ENCODE measurements at regions not wholly inside any gene's neighbourhood (a gene's known extent, or its start where the extent isn't known, plus 50 kb on each side); places are given as distances from the start of the nearest gene placed in this dataset.

DNA sequence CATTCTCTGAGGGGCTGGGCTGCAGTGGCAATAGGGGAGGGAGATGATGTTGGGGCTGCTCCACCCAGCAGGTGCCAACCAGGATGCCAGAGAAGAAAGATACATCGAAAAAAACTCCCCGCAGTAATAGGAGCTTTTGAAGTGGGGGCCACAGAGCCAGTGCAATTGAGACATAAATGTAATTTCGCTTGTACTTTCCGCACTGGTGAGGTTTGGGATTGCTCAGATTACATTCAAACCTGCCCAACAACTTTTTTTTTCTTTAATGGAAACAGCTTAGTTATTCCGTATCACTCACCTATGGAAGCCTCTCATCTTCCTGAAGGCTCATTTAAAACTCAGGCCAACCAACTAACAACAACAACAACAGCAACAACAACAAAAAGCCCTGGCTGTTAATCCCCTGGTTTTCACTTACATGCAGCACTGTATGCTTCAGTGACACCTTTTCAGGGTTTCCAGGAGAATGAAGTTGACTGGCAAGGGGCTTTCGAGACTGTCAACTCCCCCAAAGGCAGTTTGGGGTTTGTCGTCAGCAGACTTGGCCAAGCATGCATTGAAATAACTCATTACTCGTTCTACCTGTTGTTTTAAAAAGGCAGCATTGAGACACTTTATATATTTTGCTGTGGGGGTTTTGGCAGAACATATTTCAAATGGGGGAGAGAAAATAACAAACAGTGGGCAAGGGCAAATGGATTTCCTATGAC is 163.8 kb downstream of the EBLN2 start (continued):
- TF ChIP-seq, protein P1, sequence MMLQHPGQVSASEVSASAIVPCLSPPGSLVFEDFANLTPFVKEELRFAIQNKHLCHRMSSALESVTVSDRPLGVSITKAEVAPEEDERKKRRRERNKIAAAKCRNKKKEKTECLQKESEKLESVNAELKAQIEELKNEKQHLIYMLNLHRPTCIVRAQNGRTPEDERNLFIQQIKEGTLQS (CRISPR knock-in tag; conservative IDR thresholded peaks at IDR 0.05) = no peak
- TF ChIP-seq, protein P2, sequence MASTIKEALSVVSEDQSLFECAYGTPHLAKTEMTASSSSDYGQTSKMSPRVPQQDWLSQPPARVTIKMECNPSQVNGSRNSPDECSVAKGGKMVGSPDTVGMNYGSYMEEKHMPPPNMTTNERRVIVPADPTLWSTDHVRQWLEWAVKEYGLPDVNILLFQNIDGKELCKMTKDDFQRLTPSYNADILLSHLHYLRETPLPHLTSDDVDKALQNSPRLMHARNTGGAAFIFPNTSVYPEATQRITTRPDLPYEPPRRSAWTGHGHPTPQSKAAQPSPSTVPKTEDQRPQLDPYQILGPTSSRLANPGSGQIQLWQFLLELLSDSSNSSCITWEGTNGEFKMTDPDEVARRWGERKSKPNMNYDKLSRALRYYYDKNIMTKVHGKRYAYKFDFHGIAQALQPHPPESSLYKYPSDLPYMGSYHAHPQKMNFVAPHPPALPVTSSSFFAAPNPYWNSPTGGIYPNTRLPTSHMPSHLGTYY (CRISPR knock-in tag; IDR thresholded peaks at IDR 0.05) = no peak
- TF ChIP-seq, protein P3, sequence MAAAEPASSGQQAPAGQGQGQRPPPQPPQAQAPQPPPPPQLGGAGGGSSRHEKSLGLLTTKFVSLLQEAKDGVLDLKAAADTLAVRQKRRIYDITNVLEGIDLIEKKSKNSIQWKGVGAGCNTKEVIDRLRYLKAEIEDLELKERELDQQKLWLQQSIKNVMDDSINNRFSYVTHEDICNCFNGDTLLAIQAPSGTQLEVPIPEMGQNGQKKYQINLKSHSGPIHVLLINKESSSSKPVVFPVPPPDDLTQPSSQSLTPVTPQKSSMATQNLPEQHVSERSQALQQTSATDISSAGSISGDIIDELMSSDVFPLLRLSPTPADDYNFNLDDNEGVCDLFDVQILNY (CRISPR knock-in tag; IDR thresholded peaks at IDR 0.05) = no peak

DNA sequence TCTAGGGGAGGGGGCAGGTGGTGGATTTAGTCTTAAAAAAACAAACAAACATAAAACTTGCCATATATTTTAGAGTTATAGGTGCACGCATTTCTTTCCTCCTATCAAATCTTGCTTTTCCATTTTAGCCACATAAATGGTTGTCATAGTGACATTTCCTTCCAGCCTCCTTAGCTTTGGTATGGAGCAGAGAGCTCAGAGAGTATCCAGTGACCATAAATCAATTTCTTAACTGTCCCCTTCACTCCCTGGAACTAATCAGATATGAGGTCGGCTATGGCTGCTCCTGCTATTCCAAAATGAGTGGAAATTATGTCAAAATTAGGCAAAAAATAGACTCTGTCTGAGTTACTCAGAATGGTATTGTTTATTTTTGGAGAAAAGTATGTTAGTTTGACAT is 164.5 kb downstream of the EBLN2 start:
- H3K27me3 Mint-ChIP-seq (ENCODE audit: low read depth) = no peaks in the 10 kb centered on the region
- TF ChIP-seq, protein P4, sequence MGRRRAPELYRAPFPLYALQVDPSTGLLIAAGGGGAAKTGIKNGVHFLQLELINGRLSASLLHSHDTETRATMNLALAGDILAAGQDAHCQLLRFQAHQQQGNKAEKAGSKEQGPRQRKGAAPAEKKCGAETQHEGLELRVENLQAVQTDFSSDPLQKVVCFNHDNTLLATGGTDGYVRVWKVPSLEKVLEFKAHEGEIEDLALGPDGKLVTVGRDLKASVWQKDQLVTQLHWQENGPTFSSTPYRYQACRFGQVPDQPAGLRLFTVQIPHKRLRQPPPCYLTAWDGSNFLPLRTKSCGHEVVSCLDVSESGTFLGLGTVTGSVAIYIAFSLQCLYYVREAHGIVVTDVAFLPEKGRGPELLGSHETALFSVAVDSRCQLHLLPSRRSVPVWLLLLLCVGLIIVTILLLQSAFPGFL (CRISPR knock-in tag; IDR thresholded peaks at IDR 0.05; ENCODE audit: borderline replicate concordance) = no peak
- TF ChIP-seq TP53 (CRISPR knock-in tag; IDR thresholded peaks at IDR 0.05) (no peak), NFYB (CRISPR knock-in tag; conservative IDR thresholded peaks at IDR 0.05; ENCODE audit: low read depth) (no peak)
- H3K36me3 Mint-ChIP-seq = no peaks in the 10 kb centered on the region
- ChIA-PET CTCF (no interaction called here), POLR2A (no interaction called here)
- no peak for ATAC-seq
- DNase-seq (ENCODE audit: low spot score) = no peak
- H3K4me3 Mint-ChIP-seq = no peak overlapping the region
- H3K9me3 Mint-ChIP-seq = no peaks in the 10 kb centered on the region
- H3K4me1 Mint-ChIP-seq = peaks cover 10% of the 10 kb centered on the region
- no peak overlapping the region for H3K27ac Mint-ChIP-seq

DNA sequence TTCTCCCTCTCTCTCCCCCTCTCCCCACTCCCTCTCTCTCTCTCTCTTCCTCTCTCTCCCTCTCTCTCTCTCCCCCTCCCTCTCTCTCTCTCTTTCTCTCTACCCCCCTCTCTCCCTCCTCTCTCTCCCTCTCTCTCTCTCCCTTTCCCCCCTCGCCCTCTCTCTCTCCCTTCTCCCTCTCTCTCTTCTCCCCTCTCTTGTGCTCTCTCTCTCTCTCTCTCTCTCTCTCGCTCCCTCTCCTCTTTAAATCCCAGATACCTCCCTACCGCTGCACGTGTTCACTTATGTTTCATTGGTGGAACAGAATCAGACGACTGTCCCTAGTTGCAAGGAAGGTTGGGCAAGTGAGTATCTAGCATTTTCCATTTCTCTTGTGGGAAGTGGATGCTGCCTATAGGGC is 166.5 kb downstream of the EBLN2 start:
- no peak for ATAC-seq
- Mint-ChIP-seq H3K9me3 (no peaks in the 10 kb centered on the region), H3K4me3 (no peak overlapping the region), H3K27me3 (ENCODE audit: low read depth) (no peaks in the 10 kb centered on the region), H3K27ac (no peak overlapping the region), H3K4me1 (peaks cover 10% of the 10 kb centered on the region), H3K36me3 (no peaks in the 10 kb centered on the region)
- DNase-seq (ENCODE audit: low spot score) = no peak
- TF ChIP-seq KAT7 (CRISPR knock-in tag; IDR thresholded peaks at IDR 0.05; ENCODE audit: borderline replicate concordance) = no peak
- CTCF ChIA-PET = no interaction called here
- POLR2A ChIA-PET = no interaction called here

DNA sequence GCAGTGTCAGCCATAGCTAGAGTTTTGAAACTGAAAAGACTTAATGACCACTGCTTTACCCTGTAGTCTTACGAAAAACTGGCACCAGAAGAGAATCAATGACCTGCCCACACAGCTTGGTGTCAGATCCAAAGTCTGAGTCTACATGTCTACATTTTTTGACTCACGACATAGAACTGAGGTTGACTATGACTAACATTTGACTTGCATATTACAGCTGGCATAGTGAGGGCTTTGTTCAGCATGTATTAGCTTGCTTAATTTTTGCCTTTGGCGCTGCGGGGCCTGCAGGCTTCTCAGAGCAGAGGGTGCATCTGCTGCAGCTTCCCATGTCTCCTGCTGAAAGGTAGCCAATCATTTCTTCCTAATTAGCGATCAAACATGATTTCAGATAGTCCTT is 167.0 kb downstream of the EBLN2 start:
- Mint-ChIP-seq H3K4me3 (no peak overlapping the region), H3K27ac (no peak overlapping the region), H3K27me3 (ENCODE audit: low read depth) (no peaks in the 10 kb centered on the region), H3K4me1 (peaks cover 10% of the 10 kb centered on the region), H3K9me3 (no peaks in the 10 kb centered on the region), H3K36me3 (no peaks in the 10 kb centered on the region)
- no peak for ATAC-seq
- POLR2A ChIA-PET = no interaction called here
- TF ChIP-seq SMAD4 (CRISPR knock-in tag; IDR thresholded peaks at IDR 0.05) (no peak), ETV6 (CRISPR knock-in tag; IDR thresholded peaks at IDR 0.05) (no peak), NFE2L1 (CRISPR knock-in tag; IDR thresholded peaks at IDR 0.05) (no peak), CREB1 (CRISPR knock-in tag; IDR thresholded peaks at IDR 0.05) (no peak), KAT7 (CRISPR knock-in tag; IDR thresholded peaks at IDR 0.05; ENCODE audit: borderline replicate concordance) (no peak), CREM (CRISPR knock-in tag; IDR thresholded peaks at IDR 0.05) (no peak), NFYB (CRISPR knock-in tag; conservative IDR thresholded peaks at IDR 0.05; ENCODE audit: low read depth) (no peak), HMGA2 (CRISPR knock-in tag; IDR thresholded peaks at IDR 0.05) (no peak)
- TF ChIP-seq, protein P5, sequence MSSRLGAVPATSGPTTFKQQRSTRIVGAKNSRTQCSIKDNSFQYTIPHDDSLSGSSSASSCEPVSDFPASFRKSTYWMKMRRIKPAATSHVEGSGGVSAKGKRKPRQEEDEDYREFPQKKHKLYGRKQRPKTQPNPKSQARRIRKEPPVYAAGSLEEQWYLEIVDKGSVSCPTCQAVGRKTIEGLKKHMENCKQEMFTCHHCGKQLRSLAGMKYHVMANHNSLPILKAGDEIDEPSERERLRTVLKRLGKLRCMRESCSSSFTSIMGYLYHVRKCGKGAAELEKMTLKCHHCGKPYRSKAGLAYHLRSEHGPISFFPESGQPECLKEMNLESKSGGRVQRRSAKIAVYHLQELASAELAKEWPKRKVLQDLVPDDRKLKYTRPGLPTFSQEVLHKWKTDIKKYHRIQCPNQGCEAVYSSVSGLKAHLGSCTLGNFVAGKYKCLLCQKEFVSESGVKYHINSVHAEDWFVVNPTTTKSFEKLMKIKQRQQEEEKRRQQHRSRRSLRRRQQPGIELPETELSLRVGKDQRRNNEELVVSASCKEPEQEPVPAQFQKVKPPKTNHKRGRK (CRISPR knock-in tag; IDR thresholded peaks at IDR 0.05; ENCODE audit: borderline replicate concordance) = no peak
- TF ChIP-seq, protein P6, sequence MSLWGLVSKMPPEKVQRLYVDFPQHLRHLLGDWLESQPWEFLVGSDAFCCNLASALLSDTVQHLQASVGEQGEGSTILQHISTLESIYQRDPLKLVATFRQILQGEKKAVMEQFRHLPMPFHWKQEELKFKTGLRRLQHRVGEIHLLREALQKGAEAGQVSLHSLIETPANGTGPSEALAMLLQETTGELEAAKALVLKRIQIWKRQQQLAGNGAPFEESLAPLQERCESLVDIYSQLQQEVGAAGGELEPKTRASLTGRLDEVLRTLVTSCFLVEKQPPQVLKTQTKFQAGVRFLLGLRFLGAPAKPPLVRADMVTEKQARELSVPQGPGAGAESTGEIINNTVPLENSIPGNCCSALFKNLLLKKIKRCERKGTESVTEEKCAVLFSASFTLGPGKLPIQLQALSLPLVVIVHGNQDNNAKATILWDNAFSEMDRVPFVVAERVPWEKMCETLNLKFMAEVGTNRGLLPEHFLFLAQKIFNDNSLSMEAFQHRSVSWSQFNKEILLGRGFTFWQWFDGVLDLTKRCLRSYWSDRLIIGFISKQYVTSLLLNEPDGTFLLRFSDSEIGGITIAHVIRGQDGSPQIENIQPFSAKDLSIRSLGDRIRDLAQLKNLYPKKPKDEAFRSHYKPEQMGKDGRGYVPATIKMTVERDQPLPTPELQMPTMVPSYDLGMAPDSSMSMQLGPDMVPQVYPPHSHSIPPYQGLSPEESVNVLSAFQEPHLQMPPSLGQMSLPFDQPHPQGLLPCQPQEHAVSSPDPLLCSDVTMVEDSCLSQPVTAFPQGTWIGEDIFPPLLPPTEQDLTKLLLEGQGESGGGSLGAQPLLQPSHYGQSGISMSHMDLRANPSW (CRISPR knock-in tag; conservative IDR thresholded peaks at IDR 0.05; ENCODE audit: low read depth) = no peak
- TF ChIP-seq, protein P7, sequence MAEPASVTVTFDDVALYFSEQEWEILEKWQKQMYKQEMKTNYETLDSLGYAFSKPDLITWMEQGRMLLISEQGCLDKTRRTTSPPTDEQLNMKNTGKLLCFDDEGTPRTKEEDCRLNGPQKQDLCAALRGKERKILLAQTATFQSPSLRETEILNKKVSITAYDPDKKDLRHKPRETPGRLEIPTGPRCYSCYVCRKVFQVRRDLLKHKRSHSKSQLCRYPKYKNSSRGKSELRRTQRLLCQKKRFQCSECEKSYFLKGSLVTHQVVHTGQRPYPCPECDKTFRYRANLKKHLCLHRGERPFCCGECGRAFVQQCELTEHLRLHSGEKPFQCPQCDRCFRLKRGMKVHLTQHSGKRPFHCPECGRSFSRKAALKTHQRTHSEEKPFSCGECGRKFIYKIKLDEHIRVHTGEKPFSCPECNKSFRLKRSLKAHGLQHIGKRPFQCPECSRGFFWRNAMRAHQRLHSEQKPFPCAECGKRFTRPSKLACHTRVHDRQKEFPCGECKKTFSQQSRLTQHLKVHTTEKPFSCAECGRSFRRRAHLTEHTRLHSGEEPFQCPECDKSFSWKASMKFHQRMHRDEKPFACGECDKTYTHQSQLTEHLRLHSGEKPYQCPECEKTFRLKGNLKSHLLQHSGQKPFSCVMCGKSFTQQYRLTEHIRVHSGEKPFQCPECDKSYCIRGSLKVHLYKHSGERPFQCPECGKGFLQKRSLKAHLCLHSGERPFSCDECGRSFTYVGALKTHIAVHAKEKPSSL (CRISPR knock-in tag; conservative IDR thresholded peaks at IDR 0.05) = no peak
- no peak for DNase-seq (ENCODE audit: low spot score)
- CTCF ChIA-PET = interaction anchor here (0.6 to 1.2 kb wide), 2 partner anchors 30 to 619 kb away, joined by 3 read pairs; no protein-coding TSS in a partner anchor

All from WTC11 (cell line).